HFF-Myc (cell line): ENCODE measurements at regions not wholly inside any gene's neighbourhood (a gene's known extent, or its start where the extent isn't known, plus 50 kb on each side); places are given as distances from the start of the nearest gene placed in this dataset.

ENCODE experiments used
- DNase-seq: peaks from one replicate; pipeline ENCODE4 v3.0.0-alpha.2; 2011; ENCODE audit warnings: low read depth; ENCODE audit errors: extremely low read depth
- H3K4me3 ChIP-seq: replicated peaks from 2 replicates; pipeline ENCODE4 v1.5.1; 2011; ENCODE audit warnings: low read depth, mild to moderate bottlenecking, control low read depth, low read length
- CTCF ChIP-seq: IDR thresholded peaks from 2 replicates; pipeline ENCODE4 v1.5.1; 2012; ENCODE audit warnings: mild to moderate bottlenecking, low read depth, low read length, control low read depth; ENCODE audit errors: missing control alignments

GRCh38 chr3:148168347-148168746 lies 529.4 kb upstream of the AGTR1 start:
- no peak for TF ChIP-seq CTCF
- DNase-seq, result no peak
- H3K4me3 ChIP-seq, result no peak overlapping the region

DNA sequence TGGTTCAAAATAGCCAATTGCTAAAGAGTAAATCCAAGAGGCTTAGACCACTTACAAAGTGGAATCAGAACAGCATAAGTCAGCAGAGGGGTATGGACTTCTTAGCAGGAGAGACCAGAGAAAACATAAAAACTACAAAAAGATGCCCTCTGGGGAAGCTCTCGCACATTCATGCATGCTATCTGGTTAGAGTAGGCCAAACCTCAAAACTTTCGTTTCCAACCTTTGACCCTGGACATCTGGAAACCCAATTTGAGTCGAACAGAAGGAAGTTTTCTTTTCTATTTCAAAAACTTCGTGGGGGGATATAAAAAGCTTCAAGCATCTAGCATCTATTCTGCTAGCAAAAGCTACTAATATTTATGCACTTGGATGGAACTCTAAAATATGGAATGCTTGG lies 523.9 kb upstream of the AGTR1 start:
- no peak for DNase-seq
- H3K4me3 ChIP-seq, result no peak overlapping the region
- TF ChIP-seq CTCF, result no peak

- no peak for DNase-seq
Measured at GRCh38 chr3:148175214-148175613, 522.5 kb upstream of the AGTR1 start.

DNA sequence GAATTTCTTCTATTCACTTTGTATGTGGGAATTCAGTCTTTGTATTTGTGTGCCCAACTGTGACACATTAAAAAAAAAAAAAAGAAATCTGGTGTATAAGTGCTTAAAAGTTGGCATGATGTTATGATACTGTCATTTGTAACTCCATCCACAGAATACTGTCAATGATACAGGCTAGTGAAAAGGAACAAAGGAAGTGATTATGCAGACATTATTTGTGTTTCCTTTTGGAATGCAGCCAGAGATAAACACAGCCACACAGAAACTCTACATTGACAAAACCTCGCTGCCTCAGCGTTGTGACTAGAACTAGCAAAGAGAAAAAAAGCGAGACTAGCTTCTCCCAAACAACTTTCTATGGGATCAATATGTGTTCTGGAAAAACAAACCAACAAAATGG lies 519.2 kb upstream of the AGTR1 start:
- no peak overlapping the region for H3K4me3 ChIP-seq
- no peak for TF ChIP-seq CTCF
- no peak for DNase-seq

More at GRCh38 chr3:148175214-148175613, 522.5 kb upstream of the AGTR1 start:
- TF ChIP-seq CTCF, result no peak
- no peak overlapping the region for H3K4me3 ChIP-seq

DNA sequence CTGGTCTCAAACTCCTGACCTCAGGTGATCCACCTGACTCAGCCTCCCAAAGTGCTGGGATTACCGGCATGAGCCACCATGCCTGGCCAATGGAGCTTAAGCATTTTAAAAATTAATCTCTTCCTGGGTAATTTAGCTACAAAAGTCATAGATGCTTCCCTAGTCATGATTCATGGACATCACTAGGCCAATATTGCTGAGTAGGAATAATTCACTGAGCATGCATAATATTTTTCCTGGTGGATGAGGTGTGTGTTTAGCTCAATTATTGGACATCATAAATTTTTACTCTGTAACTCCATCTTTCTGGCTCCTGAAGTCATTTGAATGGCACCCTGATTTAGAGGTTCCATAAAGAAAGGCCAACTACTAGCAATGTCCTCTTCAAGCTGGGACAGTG lies 512.9 kb upstream of the AGTR1 start:
- TF ChIP-seq CTCF, result no peak
- no peak overlapping the region for H3K4me3 ChIP-seq
- DNase-seq, result no peak

DNA sequence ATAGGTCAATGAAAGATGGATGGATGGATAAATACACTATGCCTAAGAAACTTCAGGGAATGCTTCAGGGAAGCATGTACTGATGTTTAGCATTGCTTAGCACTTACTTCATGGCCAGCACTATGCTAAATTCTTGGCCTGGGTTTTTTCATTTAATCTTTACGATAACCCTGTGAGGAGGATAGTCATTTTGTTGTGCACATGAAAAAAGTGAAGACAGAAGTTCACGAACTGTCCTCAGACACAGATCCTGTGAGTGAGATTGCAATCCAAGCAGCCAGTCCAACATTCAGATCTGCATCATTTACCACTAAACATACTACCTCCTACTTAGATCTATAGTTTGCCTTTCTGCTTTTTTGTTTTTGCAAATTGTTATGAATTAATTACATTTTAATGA lies 510.8 kb upstream of the AGTR1 start:
- DNase-seq, result no peak
- no peak overlapping the region for H3K4me3 ChIP-seq
- no peak for TF ChIP-seq CTCF

DNA sequence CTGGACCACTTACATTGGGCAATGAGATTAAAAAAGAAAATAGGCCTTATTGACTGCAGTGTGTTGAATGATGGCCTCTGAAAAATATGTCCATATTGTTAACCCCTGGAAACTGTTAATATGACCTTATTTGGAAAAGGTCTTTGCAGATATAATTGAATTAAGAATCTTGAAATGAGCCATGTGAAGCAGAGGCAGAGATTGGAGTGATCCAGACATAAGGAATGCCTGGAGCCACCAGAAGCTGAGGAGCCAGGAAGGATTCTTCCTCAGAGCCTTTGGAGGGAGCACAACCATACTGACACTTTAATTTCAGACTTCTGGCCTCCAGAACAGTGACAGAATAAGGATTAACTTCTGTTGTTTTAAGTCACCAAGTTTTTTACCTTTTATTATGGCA lies 510.4 kb upstream of the AGTR1 start:
- no peak for DNase-seq
- no peak for TF ChIP-seq CTCF
- no peak overlapping the region for H3K4me3 ChIP-seq
